ENCODE measurements at regions not wholly inside any gene's neighbourhood (a gene's known extent, or its start where the extent isn't known, plus 50 kb on each side); places are given as distances from the start of the nearest gene placed in this dataset.
A peak's percentile ranks its signal among the peaks of the same experiment; 100 is the strongest.

- ChIA-PET POLR2A (no interaction called here), CTCF (interaction anchor here (2.5 kb wide), 1 partner anchor 34 kb away, joined by 6 read pairs; no protein-coding TSS in a partner anchor)
- DNase-seq (ENCODE audit: extremely low spot score) = no peak
- no peak for TF ChIP-seq CTCF (IDR thresholded peaks at IDR 0.05; ENCODE audit: control extremely low read depth, extremely low read depth, low read depth, missing control alignments)
Observed at GRCh38 chr20:22373164-22373895, 211.0 kb downstream of the FOXA2 start.

- CTCF ChIA-PET = interaction anchor here (2.5 kb wide), 1 partner anchor 32 kb away, joined by 6 read pairs; no protein-coding TSS in a partner anchor
- POLR2A ChIA-PET = no interaction called here
- no peak for TF ChIP-seq CTCF (IDR thresholded peaks at IDR 0.05; ENCODE audit: control extremely low read depth, extremely low read depth, low read depth, missing control alignments)
- DNase-seq (ENCODE audit: extremely low spot score) = peak; percentile 22
Observed at GRCh38 chr20:22371843-22372242, 212.5 kb downstream of the FOXA2 start.

- TF ChIP-seq CTCF (IDR thresholded peaks at IDR 0.05; ENCODE audit: control extremely low read depth, extremely low read depth, low read depth, missing control alignments) = no peak
- CTCF ChIA-PET = no interaction called here
Observed at GRCh38 chr20:22370137-22370536, 214.2 kb downstream of the FOXA2 start.

GRCh38 chr20:22369100-22369499 lies 215.3 kb downstream of the FOXA2 start:
- CTCF ChIA-PET = no interaction called here
- no peak for TF ChIP-seq CTCF (IDR thresholded peaks at IDR 0.05; ENCODE audit: control extremely low read depth, extremely low read depth, low read depth, missing control alignments)

More at GRCh38 chr20:22370137-22370536, 214.2 kb downstream of the FOXA2 start:
- DNase-seq (ENCODE audit: extremely low spot score) = no peak
- POLR2A ChIA-PET = no interaction called here

GRCh38 chr20:22368235-22368634 lies 216.1 kb downstream of the FOXA2 start:
- no peak for TF ChIP-seq CTCF (IDR thresholded peaks at IDR 0.05; ENCODE audit: control extremely low read depth, extremely low read depth, low read depth, missing control alignments)
- POLR2A ChIA-PET = no interaction called here
- CTCF ChIA-PET = no interaction called here
- DNase-seq (ENCODE audit: extremely low spot score) = no peak

More at GRCh38 chr20:22369100-22369499, 215.3 kb downstream of the FOXA2 start:
- POLR2A ChIA-PET = no interaction called here
- no peak for DNase-seq (ENCODE audit: extremely low spot score)

- CTCF ChIA-PET = no interaction called here
- no peak for DNase-seq (ENCODE audit: extremely low spot score)
- TF ChIP-seq CTCF (IDR thresholded peaks at IDR 0.05; ENCODE audit: control extremely low read depth, extremely low read depth, low read depth, missing control alignments) = no peak
- POLR2A ChIA-PET = no interaction called here
Observed at GRCh38 chr20:22366631-22367030, 217.7 kb downstream of the FOXA2 start.

Data from GM10248 (cell line).